ENCODE measurements at regions not wholly inside any gene's neighbourhood (a gene's known extent, or its start where the extent isn't known, plus 50 kb on each side); places are given as distances from the start of the nearest gene placed in this dataset.

DNA sequence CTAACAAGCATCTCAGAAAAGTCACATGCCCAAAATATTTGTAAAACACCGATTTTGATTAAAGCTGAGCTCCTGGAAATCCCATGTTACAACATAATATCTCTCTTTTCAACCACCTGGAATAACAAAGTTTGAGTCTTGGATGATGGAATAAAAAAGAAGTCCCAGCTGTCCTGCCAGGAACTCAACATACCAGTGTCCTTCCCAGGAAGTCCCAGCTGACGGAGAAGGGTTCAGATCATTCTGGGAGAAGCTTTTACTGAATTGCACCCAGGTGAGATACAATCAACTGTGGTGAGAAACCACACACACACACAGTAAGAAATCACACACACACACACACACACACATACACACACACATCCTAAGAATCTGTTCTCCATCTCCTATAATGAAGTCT, 413.1 kb upstream of the PKDCC start:
- Histone ChIP-seq H2BK12ac (ENCODE audit: low read length) (no peak overlapping the region), H3K9me3 (ENCODE audit: insufficient read depth, low read depth, low read length) (no peaks in the 10 kb centered on the region), H3K79me1 (ENCODE audit: low read length) (no peaks in the 10 kb centered on the region), H3K4me1 (ENCODE audit: control insufficient read depth in 1 of 2, insufficient read depth in 2 of 2, low read length in 2 of 2) (no peaks in the 10 kb centered on the region), H3K4me2 (ENCODE audit: low read length) (no peak overlapping the region), H3K4ac (ENCODE audit: low read depth, low read length) (no peak overlapping the region), H3K9ac (ENCODE audit: low read length) (no peak overlapping the region), H2BK120ac (ENCODE audit: insufficient read depth, low read length, poor library complexity) (no peak overlapping the region), H2AFZ (ENCODE audit: insufficient read depth, low read length, poor library complexity) (no peak overlapping the region), H2AK5ac (ENCODE audit: low read length) (no peak overlapping the region), H3K36me3 (ENCODE audit: control insufficient read depth in 1 of 2, insufficient read depth in 2 of 2, low read length in 2 of 2) (no peaks in the 10 kb centered on the region), H3K18ac (ENCODE audit: low read length) (no peak overlapping the region), H4K8ac (ENCODE audit: low read depth, low read length) (no peak overlapping the region), H4K12ac (ENCODE audit: low read depth, low read length) (no peak overlapping the region), H3K4me3 (ENCODE audit: low read depth, low read length) (no peak overlapping the region), H4K91ac (ENCODE audit: low read depth, low read length) (no peak overlapping the region), H3K23ac (ENCODE audit: low read length) (no peak overlapping the region), H3K79me2 (ENCODE audit: control insufficient read depth, insufficient read depth, low read length, poor library complexity) (no peaks in the 10 kb centered on the region), H2BK5ac (ENCODE audit: low read depth, low read length, poor library complexity) (no peak overlapping the region), H3K27ac (ENCODE audit: low read depth, low read length) (no peak overlapping the region), H3K14ac (ENCODE audit: low read length) (no peak overlapping the region), H3K27me3 (ENCODE audit: insufficient read depth, low read length) (no peaks in the 10 kb centered on the region)
- WGBS (ENCODE audit: extremely low coverage, insufficient coverage, insufficient read length), result no CpG with 5 or more reads among the region's 2 CpGs
- DNase-seq, result no peak

DNA sequence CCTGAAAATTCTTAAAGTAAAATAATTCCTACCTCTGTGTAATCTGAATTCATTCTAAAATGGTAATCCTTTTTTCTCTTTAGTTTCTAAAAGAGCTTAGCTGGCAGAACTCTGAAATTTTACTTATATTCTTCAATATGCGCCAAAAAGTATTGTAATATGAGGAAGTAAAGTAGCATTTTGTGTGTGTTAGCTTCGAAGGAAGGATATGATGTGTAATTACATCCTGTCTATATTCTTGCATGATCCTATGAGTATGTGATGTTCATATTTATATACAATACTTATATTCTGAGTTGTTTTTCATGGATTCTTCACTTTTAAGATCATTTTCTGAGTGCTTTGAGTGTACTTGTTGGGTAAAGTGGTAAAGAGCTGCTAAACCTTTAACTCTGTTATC, 402.9 kb upstream of the PKDCC start:
- no peak for DNase-seq
- Histone ChIP-seq H2AK5ac (ENCODE audit: low read length) (no peak overlapping the region), H3K23ac (ENCODE audit: low read length) (no peak overlapping the region), H4K8ac (ENCODE audit: low read depth, low read length) (no peak overlapping the region), H4K91ac (ENCODE audit: low read depth, low read length) (no peak overlapping the region), H3K36me3 (ENCODE audit: control insufficient read depth in 1 of 2, insufficient read depth in 2 of 2, low read length in 2 of 2) (no peaks in the 10 kb centered on the region), H3K79me1 (ENCODE audit: low read length) (no peaks in the 10 kb centered on the region), H3K4me3 (ENCODE audit: low read depth, low read length) (no peak overlapping the region), H3K9me3 (ENCODE audit: insufficient read depth, low read depth, low read length) (no peaks in the 10 kb centered on the region), H2BK5ac (ENCODE audit: low read depth, low read length, poor library complexity) (no peak overlapping the region), H3K18ac (ENCODE audit: low read length) (no peak overlapping the region), H3K14ac (ENCODE audit: low read length) (no peak overlapping the region), H3K4me1 (ENCODE audit: control insufficient read depth in 1 of 2, insufficient read depth in 2 of 2, low read length in 2 of 2) (no peaks in the 10 kb centered on the region), H3K4me2 (ENCODE audit: low read length) (no peak overlapping the region), H3K4ac (ENCODE audit: low read depth, low read length) (no peak overlapping the region), H3K27me3 (ENCODE audit: insufficient read depth, low read length) (no peaks in the 10 kb centered on the region), H3K9ac (ENCODE audit: low read length) (no peak overlapping the region), H4K12ac (ENCODE audit: low read depth, low read length) (no peak overlapping the region), H3K27ac (ENCODE audit: low read depth, low read length) (no peak overlapping the region), H2BK12ac (ENCODE audit: low read length) (no peak overlapping the region), H2BK120ac (ENCODE audit: insufficient read depth, low read length, poor library complexity) (no peak overlapping the region), H2AFZ (ENCODE audit: insufficient read depth, low read length, poor library complexity) (no peak overlapping the region), H3K79me2 (ENCODE audit: control insufficient read depth, insufficient read depth, low read length, poor library complexity) (no peaks in the 10 kb centered on the region)
- WGBS (ENCODE audit: extremely low coverage, insufficient coverage, insufficient read length), result no CpG with 5 or more reads among the region's 2 CpGs

DNA sequence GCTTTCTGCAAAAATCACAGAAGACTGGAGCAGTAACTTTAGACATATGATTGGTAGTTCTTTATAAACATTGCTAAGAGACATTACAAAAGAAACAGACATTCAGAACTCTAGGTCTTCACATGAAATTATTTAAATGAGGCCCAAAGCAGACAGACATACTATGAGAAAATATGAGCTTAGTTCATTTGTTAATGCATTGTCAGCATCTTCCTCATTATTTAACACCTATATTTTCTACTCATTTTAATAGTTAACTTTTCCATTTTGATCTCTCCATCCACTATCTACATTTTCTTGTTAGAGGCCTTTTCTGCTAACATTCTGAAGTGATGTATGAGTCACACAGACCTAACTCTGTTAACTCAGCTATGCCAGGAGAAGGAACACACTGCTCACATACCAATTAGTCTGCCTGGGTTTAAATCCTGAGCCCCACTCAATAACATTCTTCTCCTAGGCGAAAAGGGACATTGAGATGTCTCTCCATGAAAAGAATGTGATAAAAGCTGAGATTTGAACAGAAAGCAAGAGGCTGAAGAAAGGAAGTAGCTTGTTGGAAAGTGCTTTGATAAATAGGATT, 400.3 kb upstream of the PKDCC start:
- no CpG with 5 or more reads among the region's 1 CpG for WGBS (ENCODE audit: extremely low coverage, insufficient coverage, insufficient read length)

DNA sequence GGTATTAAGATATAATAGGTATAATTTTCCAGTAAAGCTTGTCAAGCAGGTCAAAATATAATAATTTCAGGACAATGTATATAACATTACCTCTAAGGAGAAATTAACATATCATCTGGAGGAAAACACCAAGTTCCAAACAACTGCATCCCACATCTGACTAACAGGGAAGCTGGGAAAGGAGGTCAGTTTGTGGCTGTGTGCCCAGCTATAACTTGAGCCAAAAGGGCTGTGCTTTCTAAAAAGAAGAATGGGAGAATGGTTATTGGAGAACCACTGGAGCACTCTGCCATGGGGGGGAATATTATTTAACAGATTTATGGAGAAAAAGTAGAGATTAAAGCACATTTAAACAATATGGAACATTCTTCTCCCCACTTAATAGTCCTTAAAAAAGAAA, 390.6 kb upstream of the PKDCC start:
- H3K79me1 ChIP-seq (ENCODE audit: low read length), result no peaks in the 10 kb centered on the region
- H3K27ac ChIP-seq (ENCODE audit: low read depth, low read length), result no peak overlapping the region

More for the DNA sequence above, 400.3 kb upstream of the PKDCC start:
- no peaks in the 10 kb centered on the region for H3K79me2 ChIP-seq (ENCODE audit: control insufficient read depth, insufficient read depth, low read length, poor library complexity)
- H3K23ac ChIP-seq (ENCODE audit: low read length), result no peak overlapping the region
- no peak overlapping the region for H3K4me3 ChIP-seq (ENCODE audit: low read depth, low read length)
- H4K12ac ChIP-seq (ENCODE audit: low read depth, low read length), result no peak overlapping the region
- no peaks in the 10 kb centered on the region for H3K36me3 ChIP-seq (ENCODE audit: control insufficient read depth in 1 of 2, insufficient read depth in 2 of 2, low read length in 2 of 2)
- no peaks in the 10 kb centered on the region for H3K79me1 ChIP-seq (ENCODE audit: low read length)
- H3K4me2 ChIP-seq (ENCODE audit: low read length), result no peak overlapping the region
- no peak overlapping the region for H2BK120ac ChIP-seq (ENCODE audit: insufficient read depth, low read length, poor library complexity)
- no peak overlapping the region for H4K91ac ChIP-seq (ENCODE audit: low read depth, low read length)
- H2AK5ac ChIP-seq (ENCODE audit: low read length), result no peak overlapping the region
- H3K9ac ChIP-seq (ENCODE audit: low read length), result no peak overlapping the region
- no peak overlapping the region for H2AFZ ChIP-seq (ENCODE audit: insufficient read depth, low read length, poor library complexity)
- no peaks in the 10 kb centered on the region for H3K4me1 ChIP-seq (ENCODE audit: control insufficient read depth in 1 of 2, insufficient read depth in 2 of 2, low read length in 2 of 2)
- H2BK12ac ChIP-seq (ENCODE audit: low read length), result no peak overlapping the region
- no peak overlapping the region for H4K8ac ChIP-seq (ENCODE audit: low read depth, low read length)
- DNase-seq, result no peak
- no peak overlapping the region for H3K4ac ChIP-seq (ENCODE audit: low read depth, low read length)
- H3K14ac ChIP-seq (ENCODE audit: low read length), result no peak overlapping the region
- H3K18ac ChIP-seq (ENCODE audit: low read length), result no peak overlapping the region
- H3K9me3 ChIP-seq (ENCODE audit: insufficient read depth, low read depth, low read length), result no peaks in the 10 kb centered on the region
- H3K27me3 ChIP-seq (ENCODE audit: insufficient read depth, low read length), result no peaks in the 10 kb centered on the region
- H3K27ac ChIP-seq (ENCODE audit: low read depth, low read length), result no peak overlapping the region
- no peak overlapping the region for H2BK5ac ChIP-seq (ENCODE audit: low read depth, low read length, poor library complexity)

More for the DNA sequence above, 390.6 kb upstream of the PKDCC start:
- no peak overlapping the region for H3K14ac ChIP-seq (ENCODE audit: low read length)
- H3K4me3 ChIP-seq (ENCODE audit: low read depth, low read length), result no peak overlapping the region
- no peak overlapping the region for H4K12ac ChIP-seq (ENCODE audit: low read depth, low read length)
- H3K9me3 ChIP-seq (ENCODE audit: insufficient read depth, low read depth, low read length), result no peaks in the 10 kb centered on the region
- H4K8ac ChIP-seq (ENCODE audit: low read depth, low read length), result no peak overlapping the region
- no peaks in the 10 kb centered on the region for H3K79me2 ChIP-seq (ENCODE audit: control insufficient read depth, insufficient read depth, low read length, poor library complexity)
- no peaks in the 10 kb centered on the region for H3K36me3 ChIP-seq (ENCODE audit: control insufficient read depth in 1 of 2, insufficient read depth in 2 of 2, low read length in 2 of 2)
- no peak overlapping the region for H2BK120ac ChIP-seq (ENCODE audit: insufficient read depth, low read length, poor library complexity)
- H3K18ac ChIP-seq (ENCODE audit: low read length), result no peak overlapping the region
- no peak overlapping the region for H4K91ac ChIP-seq (ENCODE audit: low read depth, low read length)
- no peak overlapping the region for H2AK5ac ChIP-seq (ENCODE audit: low read length)
- no peak overlapping the region for H2BK12ac ChIP-seq (ENCODE audit: low read length)
- H3K4me1 ChIP-seq (ENCODE audit: control insufficient read depth in 1 of 2, insufficient read depth in 2 of 2, low read length in 2 of 2), result no peaks in the 10 kb centered on the region
- H2BK5ac ChIP-seq (ENCODE audit: low read depth, low read length, poor library complexity), result no peak overlapping the region
- no peak overlapping the region for H3K4me2 ChIP-seq (ENCODE audit: low read length)
- no peak overlapping the region for H3K23ac ChIP-seq (ENCODE audit: low read length)
- H2AFZ ChIP-seq (ENCODE audit: insufficient read depth, low read length, poor library complexity), result no peak overlapping the region
- no peak overlapping the region for H3K9ac ChIP-seq (ENCODE audit: low read length)
- H3K27me3 ChIP-seq (ENCODE audit: insufficient read depth, low read length), result no peaks in the 10 kb centered on the region
- DNase-seq, result no peak
- H3K4ac ChIP-seq (ENCODE audit: low read depth, low read length), result no peak overlapping the region

Measured in trophoblast cell (in vitro differentiated cells and primary cell).